ENCODE measurements at regions not wholly inside any gene's neighbourhood (a gene's known extent, or its start where the extent isn't known, plus 50 kb on each side); places are given as distances from the start of the nearest gene placed in this dataset.

DNA sequence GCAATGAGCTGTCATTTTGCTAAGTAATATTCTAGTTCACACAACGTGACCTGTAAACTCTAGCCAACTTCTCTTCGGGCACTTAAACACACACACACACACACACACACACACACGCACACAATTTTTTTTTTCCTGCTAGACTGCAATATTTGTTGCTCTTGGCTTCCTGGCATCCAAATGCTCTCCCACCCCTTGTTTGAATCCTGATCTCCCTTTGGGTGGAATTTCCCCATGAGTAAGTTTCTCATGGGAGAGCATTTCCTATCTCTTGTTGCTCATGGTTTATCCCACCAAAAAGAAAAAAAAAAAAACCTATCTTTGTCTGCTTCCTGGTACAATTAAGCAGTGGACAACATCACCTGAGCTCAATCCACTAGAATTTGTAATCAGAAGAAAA lies 54.7 kb upstream of the TSLP start:
- no peak for DNase-seq

DNA sequence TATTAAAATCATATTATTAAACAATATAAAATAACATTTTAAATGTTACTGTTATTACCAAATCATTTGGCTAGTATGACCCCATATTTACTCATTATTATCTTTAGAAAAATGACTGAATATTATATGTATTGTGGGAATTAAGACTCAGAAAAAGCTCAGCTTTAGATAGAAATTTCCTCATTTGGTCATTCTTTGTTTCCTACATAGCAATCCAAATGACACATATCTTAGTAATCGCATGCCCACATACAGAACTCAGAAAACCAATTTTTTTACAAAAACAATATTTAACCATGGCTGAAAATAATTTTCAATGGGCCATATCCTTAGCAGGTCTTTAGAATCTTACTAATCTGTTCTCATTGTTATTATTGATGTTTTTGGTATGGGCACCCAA lies 53.8 kb upstream of the TSLP start:
- no peak for DNase-seq

Data from NCI-H146 (cell line).